AG09319 (cell line): ENCODE measurements at regions not wholly inside any gene's neighbourhood (a gene's known extent, or its start where the extent isn't known, plus 50 kb on each side); places are given as distances from the start of the nearest gene placed in this dataset.

Experiments
- DNase-seq: peaks from one replicate; pipeline ENCODE4 v3.0.0-alpha.2; 2010; ENCODE audit warnings: low read depth; ENCODE audit errors: extremely low read depth
- CTCF ChIP-seq: IDR thresholded peaks from 2 replicates; pipeline ENCODE4 v1.5.1; 2011; ENCODE audit warnings: low read depth, mild to moderate bottlenecking, inconsistent platforms, low read length, moderate library complexity

GRCh38 chr3:107882881-107883280 is 207.9 kb downstream of the CD47 start:
- DNase-seq, result no peak
- TF ChIP-seq CTCF, result no peak

DNA sequence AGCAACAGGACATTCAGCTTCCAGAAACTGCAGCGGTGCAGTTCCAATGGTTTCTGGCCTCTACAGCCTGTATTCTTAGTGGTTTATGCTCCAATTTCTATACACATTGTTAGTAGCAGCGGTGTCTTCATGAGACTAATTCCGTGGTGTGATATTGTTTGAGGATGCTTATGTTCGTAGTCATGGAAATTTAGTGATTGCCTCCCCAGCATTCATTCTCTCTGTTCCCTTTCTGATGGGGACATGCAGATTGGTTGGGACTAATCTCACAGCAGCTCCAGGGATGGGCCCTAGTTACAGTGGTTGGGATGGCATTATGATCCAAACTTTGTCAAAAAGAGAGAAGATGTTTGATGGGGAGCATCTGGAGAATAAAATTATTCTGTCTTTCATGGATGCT is 208.6 kb downstream of the CD47 start:
- TF ChIP-seq CTCF, result no peak
- DNase-seq, result no peak

GRCh38 chr3:107881509-107881908 is 209.3 kb downstream of the CD47 start:
- DNase-seq, result no peak
- TF ChIP-seq CTCF, result no peak

GRCh38 chr3:107880702-107881101 is 210.1 kb downstream of the CD47 start:
- DNase-seq, result no peak
- no peak for TF ChIP-seq CTCF

GRCh38 chr3:107877936-107878335 is 212.9 kb downstream of the CD47 start:
- DNase-seq, result no peak
- TF ChIP-seq CTCF, result no peak

DNA sequence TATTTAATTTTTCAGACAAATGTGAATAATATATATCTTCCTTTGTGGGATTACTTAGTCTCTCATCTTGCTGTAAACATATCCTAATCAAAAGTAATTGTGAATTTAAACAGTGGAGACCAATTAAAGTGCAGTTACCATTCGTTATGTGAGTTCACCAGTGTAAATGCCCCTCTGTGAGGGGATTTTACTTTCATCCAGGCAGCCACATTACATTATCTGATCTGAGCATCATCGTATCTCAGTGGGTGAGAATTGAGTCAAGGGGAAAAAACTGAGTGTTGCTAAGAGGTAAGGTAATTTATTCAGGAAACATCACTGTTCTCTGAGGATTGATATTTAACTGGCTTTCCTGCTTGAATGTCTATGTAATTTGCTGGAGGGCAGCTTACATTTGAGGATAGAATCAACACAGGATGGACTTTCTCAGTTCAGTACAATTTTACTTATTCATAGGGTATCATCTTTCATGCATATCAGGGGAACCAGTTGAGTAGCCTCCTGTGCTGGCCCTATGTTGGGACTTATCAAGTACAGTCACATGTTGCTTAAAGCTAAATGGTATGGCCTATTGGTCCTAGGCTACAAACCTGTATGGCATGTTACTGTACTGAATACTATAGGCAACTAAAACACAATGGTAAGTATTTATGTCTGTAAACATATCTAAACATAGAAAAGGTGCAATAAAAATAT is 219.7 kb downstream of the CD47 start:
- no peak for TF ChIP-seq CTCF
- DNase-seq, result no peak

DNA sequence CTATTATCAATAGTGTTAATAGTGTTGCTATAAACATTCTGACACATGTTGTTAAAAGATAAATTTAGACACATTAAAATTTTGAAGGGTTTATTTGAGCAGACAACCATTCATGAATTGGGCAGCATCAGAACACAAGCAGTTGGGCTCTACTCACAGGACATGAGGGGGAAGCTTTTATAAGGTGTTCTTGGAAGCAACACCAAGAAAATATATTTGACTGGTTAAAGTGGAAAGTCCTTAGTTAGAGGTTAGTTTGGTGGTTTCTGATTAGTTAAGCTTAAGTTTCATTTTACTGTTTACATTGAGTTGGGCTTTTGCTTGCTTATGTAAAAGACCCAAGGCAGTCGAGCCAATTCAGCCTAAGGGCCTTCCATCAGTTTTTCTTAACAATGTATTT is 220.7 kb downstream of the CD47 start:
- DNase-seq, result no peak
- TF ChIP-seq CTCF, result no peak
